ENCODE measurements at regions not wholly inside any gene's neighbourhood (a gene's known extent, or its start where the extent isn't known, plus 50 kb on each side); places are given as distances from the start of the nearest gene placed in this dataset.

GRCh38 chr12:31807773-31808097, 78.9 kb upstream of the AMN1 start:
- TF ChIP-seq CTCF (IDR thresholded peaks at IDR 0.05): no peak
- TF ChIP-seq POLR2A (IDR thresholded peaks at IDR 0.05): no peak
